HG03039 (cell line): ENCODE measurements at regions not wholly inside any gene's neighbourhood (a gene's known extent, or its start where the extent isn't known, plus 50 kb on each side); places are given as distances from the start of the nearest gene placed in this dataset.
"Not testable (repeated sequence)": the region's sequence is repeated elsewhere in the genome, so short reads cannot be mapped to it uniquely, and the experiment has no call there.

Experiments
- ATAC-seq: cut with Tn5 transposase; IDR thresholded peaks from one replicate; pipeline ENCODE4 v1.9.1; 2021; ENCODE audit warnings: mild to moderate bottlenecking, moderate library complexity; ENCODE audit not compliant: unreplicated experiment

GRCh38 chr13:111064661-111065060 lies 50.4 kb upstream of the ARHGEF7 start:
- ATAC-seq: no peak

DNA sequence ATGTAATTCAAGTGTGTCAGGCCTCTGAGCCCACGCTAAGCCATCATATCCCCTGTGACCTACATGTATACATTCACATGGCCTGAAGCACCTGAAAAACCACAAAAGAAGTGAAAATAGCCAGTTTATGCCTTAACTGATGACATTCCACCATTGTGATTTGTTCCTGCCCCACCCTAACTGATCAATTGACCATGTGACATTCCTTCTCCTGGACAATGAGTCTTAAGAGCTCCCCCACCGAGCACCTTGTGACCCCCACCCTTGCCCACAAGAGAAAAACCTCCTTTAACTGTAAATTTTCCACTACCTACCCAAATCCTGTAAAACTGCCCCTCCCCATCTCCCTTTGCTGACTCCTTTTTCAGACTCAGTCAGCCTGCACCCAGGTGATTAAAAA lies 52.1 kb upstream of the ARHGEF7 start:
- no peak for ATAC-seq

DNA sequence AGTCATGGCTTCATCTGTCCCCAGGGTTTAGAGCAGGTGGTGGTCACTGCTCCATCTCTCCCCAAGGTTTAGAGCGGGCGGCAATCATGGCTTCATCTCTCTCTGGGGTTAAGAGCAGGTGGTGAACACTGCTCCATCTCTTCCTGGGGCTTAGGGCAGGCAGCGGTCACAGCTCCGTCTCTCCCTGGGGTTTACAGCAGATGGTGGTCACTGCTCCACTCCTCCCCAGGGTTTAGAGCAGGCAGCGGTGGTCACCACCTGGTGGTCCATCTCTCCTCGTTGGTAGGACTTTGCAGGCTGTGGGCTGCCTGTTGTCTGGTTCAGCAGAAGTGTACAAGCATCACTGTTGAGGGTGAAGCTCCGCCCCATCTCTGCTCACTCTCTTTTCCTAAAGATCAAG lies 52.8 kb upstream of the ARHGEF7 start:
- no peak for ATAC-seq

DNA sequence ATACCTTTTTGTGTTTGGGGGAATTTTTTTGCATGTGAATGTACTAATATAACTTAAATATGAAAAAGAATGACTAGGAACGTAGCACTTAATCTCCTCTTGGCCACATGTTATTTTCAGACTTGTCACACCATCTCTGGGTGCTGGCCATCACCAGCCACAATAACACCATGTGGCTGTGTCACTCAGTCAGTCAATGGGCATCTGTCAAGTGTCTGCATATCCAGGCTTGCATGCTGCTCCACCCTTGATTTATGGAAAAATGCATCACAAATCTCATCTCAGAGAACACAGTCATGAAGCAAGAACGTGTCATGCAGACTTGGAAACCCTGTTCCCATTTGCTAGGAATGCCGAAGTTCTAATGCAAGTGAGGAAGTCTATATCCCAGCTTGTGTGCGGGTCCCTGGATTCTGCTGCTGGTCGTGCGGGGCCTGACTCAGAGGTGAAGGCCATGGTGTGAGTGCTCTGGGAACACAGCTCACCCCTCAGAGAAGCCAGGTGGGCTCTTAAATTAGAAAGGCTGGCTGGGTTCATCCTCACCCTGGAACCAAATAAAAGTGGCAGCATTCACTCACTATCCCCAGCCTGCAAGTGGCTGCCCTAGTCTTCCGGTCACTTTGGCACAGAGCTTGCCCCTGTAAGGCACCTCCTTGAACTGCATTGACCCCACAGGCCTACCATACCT lies 53.6 kb upstream of the ARHGEF7 start:
- no peak for ATAC-seq

GRCh38 chr13:111060237-111060919 lies 54.7 kb upstream of the ARHGEF7 start:
- no peak for ATAC-seq

GRCh38 chr13:111058796-111059506 lies 56.2 kb upstream of the ARHGEF7 start:
- no peak for ATAC-seq

DNA sequence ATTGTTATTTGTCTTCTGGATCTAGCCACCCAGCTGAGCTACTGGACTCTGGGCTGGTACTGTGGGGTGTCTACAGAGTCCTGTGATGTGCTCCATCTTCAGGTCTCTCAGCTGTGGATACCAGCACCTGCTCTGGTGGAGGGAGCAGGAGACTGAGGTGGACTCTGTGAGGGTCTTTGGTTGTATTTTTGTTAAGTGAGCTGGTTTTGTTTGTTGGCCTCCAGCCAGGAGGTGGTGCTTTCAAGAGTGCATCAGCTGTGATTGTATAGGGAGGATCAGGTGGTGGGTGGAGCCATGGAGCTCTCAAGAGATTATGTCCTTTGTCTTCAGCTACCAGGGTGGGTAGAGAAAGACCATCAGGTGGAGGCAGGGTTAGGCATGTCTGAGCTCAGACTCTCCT lies 56.8 kb upstream of the ARHGEF7 start:
- not testable (repeated sequence) for ATAC-seq

DNA sequence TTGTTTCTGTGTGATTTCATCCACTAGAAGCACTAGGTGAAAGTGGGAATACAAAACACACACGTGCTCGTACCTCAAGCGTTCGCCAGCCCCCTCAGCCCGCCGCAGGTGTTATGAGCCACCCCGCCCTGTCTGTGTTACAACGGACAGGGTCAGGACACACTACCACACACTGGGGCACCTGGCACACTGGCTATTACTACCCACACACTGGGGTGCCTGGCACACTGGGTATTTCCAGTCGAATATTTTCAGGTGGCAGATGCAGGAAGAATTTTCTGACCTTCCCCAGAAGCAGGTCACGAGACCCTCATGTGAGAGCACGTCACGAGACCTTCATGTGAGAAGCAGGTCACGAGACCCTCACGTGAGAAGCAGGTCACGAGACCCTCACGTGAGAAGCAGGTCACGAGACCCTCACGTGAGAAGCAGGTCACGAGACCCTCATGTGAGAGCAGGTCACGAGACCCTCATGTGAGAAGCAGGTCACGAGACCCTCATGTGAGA lies 63.3 kb upstream of the ARHGEF7 start:
- not testable (repeated sequence) for ATAC-seq

DNA sequence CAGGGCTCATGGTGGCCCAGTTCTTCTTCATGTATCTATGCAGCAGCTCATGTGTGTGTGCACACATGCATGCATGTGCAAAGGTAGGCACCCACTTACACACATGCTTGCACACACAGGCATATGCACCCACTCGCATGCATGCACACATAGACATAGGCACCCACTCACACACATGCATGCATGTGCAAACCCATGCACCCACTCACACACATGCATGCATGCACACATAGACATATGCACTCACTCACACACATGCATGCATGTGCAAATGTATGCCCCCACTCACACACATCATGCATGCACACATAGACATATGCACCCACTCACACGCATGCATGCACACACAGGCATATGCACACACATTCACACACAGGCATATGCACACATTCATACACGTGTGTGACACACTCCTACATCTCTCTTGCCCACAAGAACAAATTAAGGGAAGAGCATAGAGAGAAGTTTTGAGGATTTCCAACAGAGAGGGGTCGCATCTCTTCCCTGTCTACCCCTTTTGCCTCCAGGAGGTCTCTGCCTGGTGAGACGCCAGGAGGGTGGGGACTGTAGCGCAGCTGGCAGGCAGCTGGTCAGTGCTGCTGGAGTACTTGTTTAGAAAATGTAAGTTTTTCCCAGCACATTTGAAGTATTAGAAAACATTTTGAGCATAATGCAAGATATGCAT lies 63.9 kb upstream of the ARHGEF7 start:
- ATAC-seq: no peak

DNA sequence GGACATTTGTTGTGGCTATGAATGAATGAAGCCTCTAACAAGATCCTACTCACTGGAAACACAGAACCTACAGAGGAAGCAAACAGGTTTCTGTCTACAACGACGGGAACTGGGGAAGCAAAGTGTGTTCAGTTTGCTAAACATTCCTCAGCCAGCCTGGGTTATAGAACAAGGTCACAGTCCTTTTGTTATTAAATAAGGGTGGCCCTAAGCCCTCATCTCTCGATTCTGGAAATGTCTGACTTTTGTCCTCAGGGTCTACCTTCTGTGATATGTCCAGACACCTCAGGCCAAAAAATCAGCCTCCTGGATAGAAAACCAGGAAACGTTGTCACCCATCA lies 64.6 kb upstream of the ARHGEF7 start:
- no peak for ATAC-seq

DNA sequence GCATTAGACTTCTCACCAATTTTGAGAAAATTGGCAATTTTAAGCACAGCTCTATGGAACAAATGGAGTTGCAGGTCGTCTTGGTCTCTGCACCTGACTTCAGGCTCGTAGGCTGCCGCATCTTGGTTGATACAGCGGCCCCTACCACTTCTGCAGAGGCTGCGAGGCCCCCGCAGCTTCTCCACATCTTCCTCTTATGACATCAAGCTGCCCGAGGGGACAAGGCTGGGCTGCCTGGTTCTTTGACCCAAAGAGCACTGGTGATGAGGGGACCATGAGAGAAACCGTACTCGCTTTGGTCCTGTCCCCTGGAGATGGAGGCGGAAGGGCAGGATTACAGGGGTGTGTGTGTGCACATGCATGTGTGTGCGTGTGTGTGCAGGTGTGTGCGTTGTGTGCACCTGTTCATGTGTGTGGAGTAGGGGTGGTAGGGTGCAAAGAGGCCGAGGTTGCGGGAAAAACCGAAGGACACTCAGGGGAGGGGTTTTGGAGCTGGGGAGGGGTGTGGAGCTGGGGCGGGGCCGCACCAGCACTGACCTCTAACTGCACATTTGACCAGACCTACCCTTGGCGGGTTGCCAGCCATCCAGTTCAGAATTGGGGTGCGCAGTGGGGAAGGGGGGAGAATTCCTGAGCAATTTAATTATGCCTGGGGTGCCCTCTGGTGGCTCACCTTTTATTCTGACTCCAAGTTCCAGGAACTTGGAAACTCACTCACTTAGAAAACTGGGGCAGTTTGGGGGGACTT lies 65.1 kb upstream of the ARHGEF7 start:
- ATAC-seq: no peak

GRCh38 chr13:111048387-111048786 lies 66.7 kb upstream of the ARHGEF7 start:
- no peak for ATAC-seq

DNA sequence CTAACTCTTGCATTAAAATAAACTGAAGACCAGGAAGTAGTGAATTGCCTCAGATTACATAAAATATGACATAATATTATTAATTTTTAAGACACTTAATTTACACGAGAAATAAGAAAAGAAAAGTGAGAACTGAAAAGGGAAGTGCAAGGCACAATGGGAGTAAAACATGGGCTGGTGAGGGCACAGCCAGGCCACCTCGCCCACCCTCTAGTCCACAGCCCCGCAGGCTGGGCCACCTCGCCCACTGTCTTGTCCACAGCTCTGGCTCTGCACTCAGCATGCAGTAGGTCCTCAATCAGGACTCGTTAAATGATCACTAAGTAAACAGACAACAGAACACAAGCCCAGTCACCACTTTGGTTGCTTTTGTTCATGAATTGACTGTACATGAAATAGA lies 67.8 kb upstream of the ARHGEF7 start:
- no peak for ATAC-seq

- ATAC-seq: no peak
These were observed 68.4 kb upstream of the ARHGEF7 start for GRCh38 chr13:111046590-111047141.

DNA sequence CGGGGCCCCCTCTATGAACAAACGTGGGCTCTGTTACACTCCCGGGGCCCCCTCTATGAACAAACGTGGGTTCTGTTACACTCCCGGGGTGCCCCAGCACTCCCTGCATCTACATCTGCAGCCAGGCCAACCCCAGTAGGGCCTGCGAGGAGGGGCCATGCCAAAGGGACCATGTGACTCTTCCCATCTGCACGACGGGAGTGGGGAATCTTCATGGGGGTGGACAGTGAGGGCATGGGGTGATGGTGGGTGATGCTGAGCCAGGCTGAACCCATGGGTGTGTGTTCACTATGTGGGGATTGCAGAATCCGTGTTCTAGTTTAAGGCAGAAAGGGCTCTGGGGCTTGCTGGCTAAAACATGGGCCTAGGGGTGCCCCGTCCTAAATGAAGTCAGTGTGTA lies 69.9 kb upstream of the ARHGEF7 start:
- no peak for ATAC-seq

- no peak for ATAC-seq
These were observed 70.9 kb upstream of the ARHGEF7 start for GRCh38 chr13:111044087-111044830.

DNA sequence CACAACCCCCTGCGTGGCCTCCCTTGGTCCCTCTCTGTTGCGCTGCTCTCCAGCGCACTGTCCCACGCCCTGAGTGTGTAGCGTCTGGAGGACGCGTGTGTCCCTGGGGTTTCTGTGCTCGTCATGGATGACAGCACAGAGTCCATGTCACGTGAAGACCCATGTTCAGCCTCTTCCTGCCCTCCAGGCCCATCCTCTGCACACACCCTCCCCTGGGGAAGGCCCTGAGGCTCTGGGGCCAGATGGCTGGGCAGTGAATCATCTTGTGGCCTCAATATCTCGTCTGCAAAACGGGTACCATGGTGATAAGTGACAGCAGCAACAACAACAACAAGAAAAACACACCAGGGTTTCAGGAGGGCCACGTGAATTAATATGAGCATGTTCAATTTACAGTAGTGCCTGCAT lies 71.5 kb upstream of the ARHGEF7 start:
- ATAC-seq: no peak

GRCh38 chr13:111042661-111043226 lies 72.4 kb upstream of the ARHGEF7 start:
- no peak for ATAC-seq

- no peak for ATAC-seq
These were observed 74.3 kb upstream of the ARHGEF7 start for GRCh38 chr13:111040830-111041229.
